ENCODE measurements at regions not wholly inside any gene's neighbourhood (a gene's known extent, or its start where the extent isn't known, plus 50 kb on each side); places are given as distances from the start of the nearest gene placed in this dataset.

DNA sequence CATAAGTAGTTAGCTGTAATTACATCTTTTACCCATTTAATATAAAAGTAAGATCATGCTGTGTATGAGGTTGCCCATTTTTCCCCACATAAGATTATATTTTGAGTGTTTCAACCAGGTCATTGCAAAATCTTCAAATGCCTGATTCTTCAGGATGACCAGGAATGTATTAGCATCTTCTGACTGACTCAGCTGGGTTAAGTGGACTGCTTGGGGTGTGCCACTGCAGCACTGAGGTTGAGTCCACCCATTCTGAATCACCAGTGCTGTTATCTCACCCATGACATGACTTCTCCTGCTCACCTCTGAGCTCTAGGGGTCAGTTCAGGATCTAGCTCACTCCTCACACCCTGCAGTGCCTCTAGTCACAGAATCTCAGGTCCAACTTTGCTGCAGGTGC lies 576.7 kb upstream of the ZEB2 start:
- TF ChIP-seq, protein P1, sequence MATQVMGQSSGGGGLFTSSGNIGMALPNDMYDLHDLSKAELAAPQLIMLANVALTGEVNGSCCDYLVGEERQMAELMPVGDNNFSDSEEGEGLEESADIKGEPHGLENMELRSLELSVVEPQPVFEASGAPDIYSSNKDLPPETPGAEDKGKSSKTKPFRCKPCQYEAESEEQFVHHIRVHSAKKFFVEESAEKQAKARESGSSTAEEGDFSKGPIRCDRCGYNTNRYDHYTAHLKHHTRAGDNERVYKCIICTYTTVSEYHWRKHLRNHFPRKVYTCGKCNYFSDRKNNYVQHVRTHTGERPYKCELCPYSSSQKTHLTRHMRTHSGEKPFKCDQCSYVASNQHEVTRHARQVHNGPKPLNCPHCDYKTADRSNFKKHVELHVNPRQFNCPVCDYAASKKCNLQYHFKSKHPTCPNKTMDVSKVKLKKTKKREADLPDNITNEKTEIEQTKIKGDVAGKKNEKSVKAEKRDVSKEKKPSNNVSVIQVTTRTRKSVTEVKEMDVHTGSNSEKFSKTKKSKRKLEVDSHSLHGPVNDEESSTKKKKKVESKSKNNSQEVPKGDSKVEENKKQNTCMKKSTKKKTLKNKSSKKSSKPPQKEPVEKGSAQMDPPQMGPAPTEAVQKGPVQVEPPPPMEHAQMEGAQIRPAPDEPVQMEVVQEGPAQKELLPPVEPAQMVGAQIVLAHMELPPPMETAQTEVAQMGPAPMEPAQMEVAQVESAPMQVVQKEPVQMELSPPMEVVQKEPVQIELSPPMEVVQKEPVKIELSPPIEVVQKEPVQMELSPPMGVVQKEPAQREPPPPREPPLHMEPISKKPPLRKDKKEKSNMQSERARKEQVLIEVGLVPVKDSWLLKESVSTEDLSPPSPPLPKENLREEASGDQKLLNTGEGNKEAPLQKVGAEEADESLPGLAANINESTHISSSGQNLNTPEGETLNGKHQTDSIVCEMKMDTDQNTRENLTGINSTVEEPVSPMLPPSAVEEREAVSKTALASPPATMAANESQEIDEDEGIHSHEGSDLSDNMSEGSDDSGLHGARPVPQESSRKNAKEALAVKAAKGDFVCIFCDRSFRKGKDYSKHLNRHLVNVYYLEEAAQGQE (IDR thresholded peaks at IDR 0.05; ENCODE audit: low read depth): no peak
- no peak for TF ChIP-seq YY1 (IDR thresholded peaks at IDR 0.05; ENCODE audit: extremely low read depth, insufficient replicate concordance, low read depth, low read length)
- no peak for TF ChIP-seq EGR1 (IDR thresholded peaks at IDR 0.05; ENCODE audit: low read depth)
- TF ChIP-seq, protein P2, sequence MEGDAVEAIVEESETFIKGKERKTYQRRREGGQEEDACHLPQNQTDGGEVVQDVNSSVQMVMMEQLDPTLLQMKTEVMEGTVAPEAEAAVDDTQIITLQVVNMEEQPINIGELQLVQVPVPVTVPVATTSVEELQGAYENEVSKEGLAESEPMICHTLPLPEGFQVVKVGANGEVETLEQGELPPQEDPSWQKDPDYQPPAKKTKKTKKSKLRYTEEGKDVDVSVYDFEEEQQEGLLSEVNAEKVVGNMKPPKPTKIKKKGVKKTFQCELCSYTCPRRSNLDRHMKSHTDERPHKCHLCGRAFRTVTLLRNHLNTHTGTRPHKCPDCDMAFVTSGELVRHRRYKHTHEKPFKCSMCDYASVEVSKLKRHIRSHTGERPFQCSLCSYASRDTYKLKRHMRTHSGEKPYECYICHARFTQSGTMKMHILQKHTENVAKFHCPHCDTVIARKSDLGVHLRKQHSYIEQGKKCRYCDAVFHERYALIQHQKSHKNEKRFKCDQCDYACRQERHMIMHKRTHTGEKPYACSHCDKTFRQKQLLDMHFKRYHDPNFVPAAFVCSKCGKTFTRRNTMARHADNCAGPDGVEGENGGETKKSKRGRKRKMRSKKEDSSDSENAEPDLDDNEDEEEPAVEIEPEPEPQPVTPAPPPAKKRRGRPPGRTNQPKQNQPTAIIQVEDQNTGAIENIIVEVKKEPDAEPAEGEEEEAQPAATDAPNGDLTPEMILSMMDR (IDR thresholded peaks at IDR 0.05 in 2 of 3, conservative IDR thresholded peaks at IDR 0.05 in 1 of 3; ENCODE audit: borderline replicate concordance in 1 of 3, insufficient read depth in 1 of 3, low read depth in 2 of 3, low read length in 2 of 3): no peak
- no peak for TF ChIP-seq POLR2A (IDR thresholded peaks at IDR 0.05; ENCODE audit: borderline replicate concordance, extremely low read depth, insufficient read depth, insufficient read length)
- TF ChIP-seq, protein P3, sequence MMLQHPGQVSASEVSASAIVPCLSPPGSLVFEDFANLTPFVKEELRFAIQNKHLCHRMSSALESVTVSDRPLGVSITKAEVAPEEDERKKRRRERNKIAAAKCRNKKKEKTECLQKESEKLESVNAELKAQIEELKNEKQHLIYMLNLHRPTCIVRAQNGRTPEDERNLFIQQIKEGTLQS (IDR thresholded peaks at IDR 0.05): no peak
- no peak for TF ChIP-seq SP1 (IDR thresholded peaks at IDR 0.05; ENCODE audit: low read depth)
